ENCODE measurements at regions not wholly inside any gene's neighbourhood (a gene's known extent, or its start where the extent isn't known, plus 50 kb on each side); places are given as distances from the start of the nearest gene placed in this dataset.
A peak's percentile ranks its signal among the peaks of the same experiment; 100 is the strongest.
"Not testable (repeated sequence)": the region's sequence is repeated elsewhere in the genome, so short reads cannot be mapped to it uniquely, and the experiment has no call there.

- DNase-seq (ENCODE audit: low read depth), result no peak
Observed at GRCh38 chr10:59037018-59037389, 139.4 kb upstream of the PHYHIPL start.

- DNase-seq (ENCODE audit: low read depth), result no peak
Observed at GRCh38 chr10:59037506-59037905, 138.9 kb upstream of the PHYHIPL start.

GRCh38 chr10:59043358-59043757, 133.1 kb upstream of the PHYHIPL start:
- DNase-seq (ENCODE audit: low read depth), result not testable (repeated sequence)

GRCh38 chr10:59047180-59047579, 129.3 kb upstream of the PHYHIPL start:
- no peak for DNase-seq (ENCODE audit: low read depth)

GRCh38 chr10:59047957-59048618, 128.4 kb upstream of the PHYHIPL start:
- no peak for DNase-seq (ENCODE audit: low read depth)

GRCh38 chr10:59053502-59053901, 122.9 kb upstream of the PHYHIPL start:
- DNase-seq (ENCODE audit: low read depth), result not testable (repeated sequence)

GRCh38 chr10:59055045-59055444, 121.4 kb upstream of the PHYHIPL start:
- no peak for DNase-seq (ENCODE audit: low read depth)

GRCh38 chr10:59057345-59057744, 119.1 kb upstream of the PHYHIPL start:
- no peak for DNase-seq (ENCODE audit: low read depth)

- no peak for DNase-seq (ENCODE audit: low read depth)
Observed at GRCh38 chr10:59060852-59061251, 115.6 kb upstream of the PHYHIPL start.

GRCh38 chr10:59063491-59063890, 113.0 kb upstream of the PHYHIPL start:
- no peak for DNase-seq (ENCODE audit: low read depth)

- no peak for DNase-seq (ENCODE audit: low read depth)
Observed at GRCh38 chr10:59064080-59064692, 112.3 kb upstream of the PHYHIPL start.

- DNase-seq (ENCODE audit: low read depth), result no peak
Observed at GRCh38 chr10:59064759-59065539, 111.5 kb upstream of the PHYHIPL start.

GRCh38 chr10:59068581-59069191, 107.8 kb upstream of the PHYHIPL start:
- no peak for DNase-seq (ENCODE audit: low read depth)

- no peak for DNase-seq (ENCODE audit: low read depth)
Observed at GRCh38 chr10:59072038-59072437, 104.4 kb upstream of the PHYHIPL start.

GRCh38 chr10:59073456-59074053, 102.9 kb upstream of the PHYHIPL start:
- DNase-seq (ENCODE audit: low read depth), result no peak

- no peak for DNase-seq (ENCODE audit: low read depth)
Observed at GRCh38 chr10:59075576-59075975, 100.9 kb upstream of the PHYHIPL start.

GRCh38 chr10:59077855-59078254, 98.6 kb upstream of the PHYHIPL start:
- DNase-seq (ENCODE audit: low read depth), result no peak

GRCh38 chr10:59078978-59079377, 97.5 kb upstream of the PHYHIPL start:
- DNase-seq (ENCODE audit: low read depth), result peak; percentile 24

- DNase-seq (ENCODE audit: low read depth), result peak; percentile 68
Observed at GRCh38 chr10:59079386-59080226, 96.8 kb upstream of the PHYHIPL start.

GRCh38 chr10:59082249-59082648, 94.2 kb upstream of the PHYHIPL start:
- no peak for DNase-seq (ENCODE audit: low read depth)

GRCh38 chr10:59085054-59085453, 91.4 kb upstream of the PHYHIPL start:
- DNase-seq (ENCODE audit: low read depth), result no peak

Data from M059J (cell line).